ENCODE measurements at regions not wholly inside any gene's neighbourhood (a gene's known extent, or its start where the extent isn't known, plus 50 kb on each side); places are given as distances from the start of the nearest gene placed in this dataset.
"Not testable (repeated sequence)": the region's sequence is repeated elsewhere in the genome, so short reads cannot be mapped to it uniquely, and the experiment has no call there.

DNA sequence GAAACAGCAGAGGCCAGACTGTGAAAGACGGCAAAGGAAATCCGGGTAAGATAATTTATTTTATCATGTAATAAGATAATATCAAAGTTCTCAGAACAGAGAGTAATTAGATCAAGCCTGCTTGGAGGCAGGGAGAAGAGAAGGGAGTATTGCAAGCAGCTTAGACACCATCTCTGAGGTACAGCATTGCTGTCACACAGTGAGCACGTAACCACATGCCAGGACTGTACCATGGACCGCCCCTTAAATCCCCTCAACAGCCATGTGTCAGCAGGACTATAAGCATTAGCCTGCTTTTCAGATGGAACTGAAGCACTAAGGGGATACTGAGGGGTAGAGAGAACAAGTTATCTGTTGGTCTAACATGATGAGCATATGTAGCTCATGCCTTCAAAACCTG lies 141.5 kb downstream of the C6orf118 start:
- TF ChIP-seq, protein P1, sequence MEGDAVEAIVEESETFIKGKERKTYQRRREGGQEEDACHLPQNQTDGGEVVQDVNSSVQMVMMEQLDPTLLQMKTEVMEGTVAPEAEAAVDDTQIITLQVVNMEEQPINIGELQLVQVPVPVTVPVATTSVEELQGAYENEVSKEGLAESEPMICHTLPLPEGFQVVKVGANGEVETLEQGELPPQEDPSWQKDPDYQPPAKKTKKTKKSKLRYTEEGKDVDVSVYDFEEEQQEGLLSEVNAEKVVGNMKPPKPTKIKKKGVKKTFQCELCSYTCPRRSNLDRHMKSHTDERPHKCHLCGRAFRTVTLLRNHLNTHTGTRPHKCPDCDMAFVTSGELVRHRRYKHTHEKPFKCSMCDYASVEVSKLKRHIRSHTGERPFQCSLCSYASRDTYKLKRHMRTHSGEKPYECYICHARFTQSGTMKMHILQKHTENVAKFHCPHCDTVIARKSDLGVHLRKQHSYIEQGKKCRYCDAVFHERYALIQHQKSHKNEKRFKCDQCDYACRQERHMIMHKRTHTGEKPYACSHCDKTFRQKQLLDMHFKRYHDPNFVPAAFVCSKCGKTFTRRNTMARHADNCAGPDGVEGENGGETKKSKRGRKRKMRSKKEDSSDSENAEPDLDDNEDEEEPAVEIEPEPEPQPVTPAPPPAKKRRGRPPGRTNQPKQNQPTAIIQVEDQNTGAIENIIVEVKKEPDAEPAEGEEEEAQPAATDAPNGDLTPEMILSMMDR (IDR thresholded peaks at IDR 0.05; ENCODE audit: insufficient read depth, missing control alignments) = no peak
- FAIRE-seq (no peak), DNase-seq (ENCODE audit: insufficient read length, low spot score) (no peak)

DNA sequence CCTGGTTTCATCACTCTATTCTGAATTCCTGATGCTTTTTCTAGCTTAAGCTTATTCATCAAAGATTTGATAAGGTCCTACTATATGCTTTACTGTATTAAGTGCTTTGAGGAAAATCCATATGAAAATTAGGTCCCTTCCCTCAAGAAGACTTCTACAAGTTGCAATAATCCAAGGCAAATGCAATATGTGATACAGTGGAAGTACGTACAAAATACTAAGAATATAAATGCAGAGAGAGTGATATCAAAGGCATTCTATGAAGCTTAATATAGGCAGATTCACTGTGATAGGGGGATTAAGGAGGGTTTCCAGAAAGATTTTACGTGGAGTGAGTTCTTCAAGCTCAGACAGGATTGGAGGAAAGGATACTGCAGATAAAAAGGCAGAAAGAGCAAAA lies 142.1 kb downstream of the C6orf118 start:
- no peak for DNase-seq (ENCODE audit: insufficient read length, low spot score)
- TF ChIP-seq, protein P1 (IDR thresholded peaks at IDR 0.05; ENCODE audit: insufficient read depth, missing control alignments) = no peak
- FAIRE-seq = no peak

DNA sequence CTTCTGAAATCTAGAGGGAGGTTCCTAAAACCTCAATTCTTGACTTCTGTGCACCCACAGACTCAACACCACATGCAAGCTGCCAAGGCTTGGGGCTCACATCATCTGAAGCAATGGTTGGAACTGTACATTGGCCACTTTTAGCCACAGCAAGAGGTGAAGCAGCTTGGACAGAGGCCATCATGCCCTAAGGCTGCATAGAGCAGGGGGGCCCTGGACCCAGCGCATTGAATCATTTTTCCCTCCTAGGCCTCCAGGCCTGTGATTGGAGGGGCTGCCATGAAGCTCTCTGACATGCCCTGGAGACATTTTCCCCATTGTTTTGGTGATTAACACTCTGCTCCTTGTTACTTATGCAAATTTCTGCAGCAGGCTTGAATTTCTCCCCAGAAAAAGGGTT lies 145.9 kb downstream of the C6orf118 start:
- FAIRE-seq (no peak), DNase-seq (ENCODE audit: insufficient read length, low spot score) (no peak)
- TF ChIP-seq, protein P1 (IDR thresholded peaks at IDR 0.05; ENCODE audit: insufficient read depth, missing control alignments) = no peak

DNA sequence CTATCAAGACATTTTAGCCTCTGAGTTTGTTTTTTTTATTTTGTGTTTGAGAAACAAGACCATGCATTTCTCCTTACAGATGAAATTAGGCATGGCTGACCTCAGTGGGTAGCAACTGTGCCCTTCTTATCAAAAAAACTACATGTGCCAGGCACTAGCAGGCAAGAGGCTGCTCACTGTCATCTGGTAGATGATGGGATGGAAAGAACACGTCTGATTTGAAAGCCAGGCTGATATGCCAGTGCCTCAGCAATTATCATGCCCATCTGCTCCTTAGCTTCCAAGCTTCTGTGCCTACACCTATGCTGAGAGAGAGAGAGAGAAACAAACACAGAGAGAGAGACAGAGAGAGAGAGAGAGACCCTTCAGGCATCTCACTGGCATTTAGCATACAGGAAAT lies 149.9 kb downstream of the C6orf118 start:
- TF ChIP-seq, protein P1 (IDR thresholded peaks at IDR 0.05; ENCODE audit: insufficient read depth, missing control alignments) = no peak
- FAIRE-seq (no peak), DNase-seq (ENCODE audit: insufficient read length, low spot score) (no peak)

DNA sequence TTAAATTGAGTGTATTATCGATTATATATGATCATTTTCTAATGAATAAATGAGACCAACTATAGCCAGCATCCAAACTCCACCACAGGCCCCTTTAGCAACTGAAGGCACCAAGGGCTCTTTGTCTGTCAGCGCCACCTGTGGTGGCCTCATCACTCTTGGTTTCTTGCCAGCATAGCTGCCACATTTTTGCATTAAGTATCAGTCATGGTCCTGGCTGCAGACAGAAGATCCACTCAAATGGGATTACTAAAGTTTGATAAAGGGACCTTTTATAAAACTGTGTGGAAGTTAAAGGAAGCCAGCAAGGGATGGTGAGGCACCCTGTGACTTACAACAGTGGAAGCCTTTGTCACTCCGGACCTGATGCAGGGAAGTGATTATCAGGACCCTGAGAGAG lies 162.9 kb downstream of the C6orf118 start:
- TF ChIP-seq, protein P1 (IDR thresholded peaks at IDR 0.05; ENCODE audit: insufficient read depth, missing control alignments) = no peak
- DNase-seq (ENCODE audit: insufficient read length, low spot score) (no peak), FAIRE-seq (no peak)

DNA sequence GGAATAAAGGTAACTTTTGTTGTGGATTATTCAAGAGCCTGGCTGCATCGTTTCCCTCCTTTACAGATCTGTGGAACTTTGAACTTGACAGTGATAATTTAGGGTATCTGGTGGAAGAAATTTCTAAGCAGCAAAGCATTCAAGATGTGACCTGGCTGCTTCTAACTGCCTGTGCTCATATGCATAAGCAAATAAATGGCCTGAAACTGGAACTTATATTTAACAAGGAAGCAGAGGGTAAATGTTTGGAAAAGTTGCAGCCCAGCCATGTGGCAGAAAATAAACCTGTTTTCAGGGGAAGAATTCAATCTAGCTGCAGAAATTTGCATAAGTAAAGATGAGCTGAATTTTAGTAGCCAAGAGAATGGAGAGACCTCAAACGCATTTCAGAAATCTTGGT lies 173.5 kb downstream of the C6orf118 start:
- DNase-seq (ENCODE audit: insufficient read length, low spot score) (no peak), FAIRE-seq (no peak)
- TF ChIP-seq, protein P1 (IDR thresholded peaks at IDR 0.05; ENCODE audit: insufficient read depth, missing control alignments) = no peak

DNA sequence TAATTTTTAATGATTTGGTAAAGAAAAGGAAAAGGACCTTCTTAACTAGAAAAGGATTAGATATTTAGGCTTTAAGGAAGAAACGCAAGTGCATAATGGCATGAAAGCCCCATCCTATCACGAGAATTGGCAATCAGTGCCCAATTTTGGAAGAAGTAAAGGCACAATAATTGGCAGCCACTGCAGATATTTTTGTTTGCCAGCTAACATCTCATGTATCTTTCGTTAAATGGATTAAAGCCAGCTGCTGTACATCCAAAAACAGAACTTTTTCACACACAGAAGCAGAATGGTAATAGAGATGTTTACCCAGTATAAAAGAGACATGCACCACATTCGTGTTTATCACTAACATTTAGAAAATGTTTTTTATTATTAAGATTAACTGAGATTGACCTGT lies 180.3 kb downstream of the C6orf118 start:
- FAIRE-seq (no peak), DNase-seq (ENCODE audit: insufficient read length, low spot score) (no peak)
- TF ChIP-seq, protein P1 (IDR thresholded peaks at IDR 0.05; ENCODE audit: insufficient read depth, missing control alignments) = no peak

DNA sequence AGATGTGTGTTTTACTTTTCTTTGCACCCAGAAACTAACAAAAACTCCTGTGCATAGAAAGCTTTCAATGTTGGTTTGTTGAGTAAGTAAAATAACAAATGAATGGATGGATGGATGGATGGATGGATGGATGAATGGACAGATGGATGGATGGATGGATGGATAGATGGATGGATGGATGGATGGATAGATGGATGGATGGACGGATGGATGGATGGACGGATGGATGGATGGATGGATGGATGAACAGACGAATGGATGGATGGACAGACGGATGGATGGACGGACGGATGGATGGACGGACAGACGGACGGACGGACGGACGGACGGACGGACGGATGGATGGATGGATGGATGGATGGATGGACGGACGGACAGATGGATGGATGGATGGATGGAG lies 181.7 kb downstream of the C6orf118 start:
- not testable (repeated sequence) for FAIRE-seq

DNA sequence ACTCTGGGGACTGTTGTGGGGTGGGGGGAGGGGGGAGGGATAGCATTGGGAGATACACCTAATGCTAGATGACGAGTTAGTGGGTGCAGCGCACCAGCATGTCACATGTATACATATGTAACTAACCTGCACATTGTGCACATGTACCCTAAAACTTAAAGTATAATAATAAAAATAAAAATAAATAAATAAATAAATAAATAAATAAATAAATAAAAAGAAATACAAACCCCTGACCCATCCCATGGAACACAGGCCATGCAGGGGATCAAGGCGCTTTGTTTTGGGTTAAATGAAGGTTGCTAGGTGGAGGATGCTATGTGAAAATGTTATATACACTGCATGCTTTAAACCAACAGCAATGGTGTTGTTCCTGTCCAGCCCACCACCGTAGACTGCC lies 184.7 kb downstream of the C6orf118 start:
- not testable (repeated sequence) for FAIRE-seq

More for the DNA sequence above, 181.7 kb downstream of the C6orf118 start:
- DNase-seq (ENCODE audit: insufficient read length, low spot score) = not testable (repeated sequence)

More for the DNA sequence above, 184.7 kb downstream of the C6orf118 start:
- not testable (repeated sequence) for DNase-seq (ENCODE audit: insufficient read length, low spot score)
